GM21619 (cell line): ENCODE measurements at regions not wholly inside any gene's neighbourhood (a gene's known extent, or its start where the extent isn't known, plus 50 kb on each side); places are given as distances from the start of the nearest gene placed in this dataset.

ENCODE experiments used
- ATAC-seq: cut with Tn5 transposase; IDR thresholded peaks from one replicate; pipeline ENCODE4 v1.9.1; 2021; ENCODE audit not compliant: unreplicated experiment

GRCh38 chr10:70939441-70940003 lies 51.2 kb upstream of the PCBD1 start:
- no peak for ATAC-seq

DNA sequence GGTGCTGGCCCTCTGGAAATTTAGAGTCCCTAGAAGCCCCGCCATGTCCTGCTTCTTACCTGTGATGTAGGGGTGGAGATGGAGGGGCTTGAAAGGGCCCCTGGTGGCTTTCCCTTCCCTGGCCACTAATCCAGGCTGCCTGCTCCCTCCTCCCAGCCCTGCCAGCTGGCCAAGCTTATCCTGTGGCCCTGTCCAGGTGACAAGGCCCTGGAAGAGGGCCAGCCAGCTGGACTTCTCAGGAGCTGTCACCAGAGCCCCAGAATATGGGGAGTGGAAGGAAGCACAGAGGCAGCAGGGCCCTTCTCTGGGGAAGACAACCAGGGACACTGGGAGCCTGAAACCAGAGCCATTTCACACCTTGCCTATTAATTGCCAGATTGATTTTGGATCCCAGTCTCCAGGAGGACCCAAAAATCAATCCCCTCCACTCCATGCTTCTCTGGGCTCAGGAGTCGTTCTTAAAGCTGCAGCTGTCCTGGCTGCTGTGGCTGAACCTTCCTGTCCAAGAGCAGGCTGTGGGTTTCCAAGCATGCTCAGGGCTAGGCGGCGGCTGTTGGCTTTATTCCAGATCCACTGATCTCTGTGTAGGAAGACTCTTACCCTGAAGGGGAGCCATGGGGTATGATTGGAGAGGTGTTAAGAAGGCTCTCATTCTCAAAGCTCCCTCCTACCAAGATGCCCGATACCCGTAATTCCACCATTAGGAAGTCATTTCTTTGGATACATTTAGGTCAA lies 52.6 kb upstream of the PCBD1 start:
- ATAC-seq: no peak

- no peak for ATAC-seq
These were observed 53.8 kb upstream of the PCBD1 start for GRCh38 chr10:70942125-70942524.

- no peak for ATAC-seq
These were observed 54.4 kb upstream of the PCBD1 start for GRCh38 chr10:70942725-70943124.

DNA sequence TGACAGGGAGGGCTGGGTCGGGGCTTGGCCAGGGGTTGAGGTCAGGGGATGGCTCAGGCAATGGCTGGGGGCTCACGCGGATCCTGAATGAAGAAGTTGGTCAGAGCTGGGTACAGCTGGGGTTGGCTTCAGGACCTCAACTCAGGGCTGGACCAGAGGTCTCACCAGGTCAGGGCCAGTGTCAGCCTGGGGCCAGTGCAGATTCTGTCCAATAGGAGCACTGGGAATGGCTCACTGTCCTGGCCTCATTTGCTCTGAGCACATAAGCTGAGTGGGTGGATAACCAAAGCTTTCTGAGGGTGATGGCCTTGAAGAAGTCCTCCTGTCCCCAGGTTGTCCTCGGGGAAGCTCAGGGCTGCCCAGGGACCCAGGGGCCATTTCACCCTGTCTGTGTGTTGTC lies 54.9 kb upstream of the PCBD1 start:
- no peak for ATAC-seq

DNA sequence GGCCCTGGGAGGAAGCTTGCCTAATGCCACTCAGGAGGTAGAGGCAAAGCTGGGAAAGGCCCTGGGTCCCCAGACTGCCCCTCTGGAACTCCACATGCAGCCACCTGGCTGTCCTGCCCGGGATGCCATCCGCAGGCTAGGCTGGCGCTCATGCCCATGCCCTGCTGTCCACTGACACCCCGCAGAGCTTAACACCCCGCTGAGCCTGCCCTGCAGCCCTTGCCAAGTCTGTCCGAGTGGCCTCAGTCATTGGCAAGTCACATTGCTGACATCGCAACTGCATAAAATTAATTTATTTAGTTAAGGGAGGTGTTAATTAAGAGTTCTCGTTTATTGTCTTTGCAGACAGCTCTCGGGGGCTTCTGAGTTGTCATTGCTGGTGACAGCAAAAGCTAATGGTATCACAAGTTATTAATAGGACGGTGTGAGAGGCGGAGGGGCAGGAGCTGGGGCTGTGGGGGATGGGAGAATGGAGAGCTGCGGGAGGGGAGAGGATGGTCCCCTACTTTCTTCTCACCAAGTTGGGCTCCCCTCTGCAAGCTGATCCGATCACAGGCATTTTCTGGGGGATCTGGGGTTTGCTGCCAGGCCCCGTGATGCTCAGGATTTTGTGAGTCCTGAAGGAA lies 55.6 kb upstream of the PCBD1 start:
- ATAC-seq: no peak

DNA sequence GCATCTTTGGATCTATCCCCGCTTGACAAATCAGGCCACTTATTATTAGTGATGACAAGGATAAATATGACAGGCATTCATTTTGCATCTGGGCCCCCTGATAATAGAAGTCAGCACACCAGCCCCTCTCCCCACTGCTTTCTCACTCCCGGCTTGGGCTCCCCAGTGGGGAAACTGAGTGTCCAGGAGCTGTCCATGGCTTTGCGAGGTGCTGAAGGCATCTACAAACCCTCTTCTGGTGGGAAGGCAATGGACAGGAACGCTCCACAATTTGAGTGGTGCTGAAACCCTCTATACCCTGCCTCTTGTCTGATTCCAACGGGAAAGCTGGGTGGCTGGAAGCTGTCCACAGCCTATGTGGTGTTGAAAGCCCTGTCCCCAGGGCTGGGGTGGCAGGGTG lies 61.7 kb upstream of the PCBD1 start:
- no peak for ATAC-seq

DNA sequence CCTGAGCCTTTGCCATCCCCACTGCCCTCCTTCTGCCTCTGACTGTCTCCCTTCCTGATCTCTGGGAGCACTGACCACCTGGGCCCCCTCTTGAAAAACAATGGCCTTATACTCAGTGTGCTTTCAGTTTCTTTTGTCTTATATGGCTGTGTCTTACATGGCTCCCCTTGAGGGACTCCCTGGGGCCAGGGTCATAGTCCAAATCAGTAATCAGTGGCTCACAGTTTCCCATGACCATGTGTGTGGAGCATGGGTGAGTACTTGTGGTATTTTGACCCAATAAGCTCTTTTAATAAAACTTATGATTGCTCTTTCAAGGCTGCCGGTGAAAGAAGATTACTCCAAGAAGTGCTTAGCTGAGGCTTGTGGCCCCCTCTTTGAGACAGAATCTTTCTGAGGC lies 62.4 kb upstream of the PCBD1 start:
- ATAC-seq: no peak

DNA sequence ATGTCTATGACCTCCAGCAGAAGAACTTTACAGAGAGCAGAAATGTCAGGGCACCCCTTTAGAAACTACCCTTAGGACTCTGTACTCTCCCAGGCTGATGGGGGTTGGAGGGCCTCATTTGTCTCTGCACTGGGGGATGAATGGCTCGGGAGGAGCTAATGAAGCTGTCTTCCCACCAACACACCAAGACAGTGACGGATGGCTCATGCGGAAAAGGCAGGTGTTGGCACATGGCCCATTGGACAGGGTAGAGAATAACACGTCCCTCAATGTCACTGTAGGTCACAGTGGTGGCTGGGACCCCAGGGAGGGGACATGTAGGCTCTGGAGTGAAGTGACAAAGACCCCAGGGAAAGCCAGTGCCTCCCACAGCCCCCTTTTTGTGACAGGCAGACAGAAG lies 64.0 kb upstream of the PCBD1 start:
- ATAC-seq: no peak

DNA sequence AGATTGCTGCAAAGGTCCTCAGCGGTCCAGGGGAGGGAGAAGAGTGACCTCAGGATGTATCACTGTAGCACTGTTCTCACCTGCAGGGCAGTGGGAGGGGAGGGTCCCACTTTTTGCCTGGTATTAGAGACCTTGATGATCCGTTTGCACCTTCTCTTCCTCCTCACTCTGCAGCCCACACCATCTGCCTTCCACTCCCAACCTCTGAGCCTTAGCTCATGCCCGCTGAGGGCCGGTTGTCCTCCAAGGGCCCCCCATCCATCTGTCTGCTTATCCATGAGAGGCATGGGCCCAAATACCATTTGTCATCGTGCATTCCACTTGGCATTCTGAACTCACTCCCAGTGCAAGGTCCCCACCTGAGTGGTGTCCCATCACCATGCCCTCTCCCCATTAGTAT lies 64.6 kb upstream of the PCBD1 start:
- ATAC-seq: no peak

DNA sequence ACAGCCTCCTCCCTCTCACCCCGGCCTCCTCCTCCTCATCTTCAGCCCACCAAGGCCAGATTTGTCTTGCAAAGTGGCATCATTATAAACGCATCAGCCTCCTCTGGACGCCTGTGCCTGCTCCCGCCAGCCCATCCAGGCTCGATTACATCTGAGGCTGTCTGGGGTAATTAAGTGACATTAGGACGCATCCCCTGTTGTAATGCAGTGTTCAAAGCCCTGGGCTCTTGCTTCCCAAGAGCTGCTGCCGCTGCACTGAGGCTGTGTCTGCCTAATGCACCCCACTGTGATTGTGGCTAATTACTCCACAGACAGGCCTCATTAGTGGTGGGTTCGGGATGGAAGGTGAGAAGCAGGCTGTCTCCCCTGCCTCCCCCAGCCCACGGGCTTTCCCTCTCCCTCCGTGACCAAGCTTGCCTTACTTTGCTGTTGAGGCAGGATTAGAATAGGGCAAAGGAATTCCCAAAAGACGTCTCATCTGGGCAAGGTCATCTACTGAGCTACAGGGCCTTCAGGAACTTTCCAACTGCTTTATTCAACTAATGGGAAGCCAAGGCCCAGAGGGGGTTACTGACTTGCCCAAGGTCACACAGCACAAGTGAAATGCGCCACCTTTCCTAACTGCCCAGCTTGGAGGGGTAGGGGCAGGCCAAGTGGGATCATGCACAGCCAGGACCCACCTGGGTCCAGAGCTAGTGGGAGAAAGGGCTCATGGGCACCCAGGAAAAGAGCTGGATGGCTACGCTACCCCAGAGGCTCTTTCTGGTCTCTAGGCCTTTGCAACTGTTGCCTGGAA lies 66.2 kb upstream of the PCBD1 start:
- ATAC-seq: no peak

- no peak for ATAC-seq
These were observed 67.8 kb upstream of the PCBD1 start for GRCh38 chr10:70956029-70956759.

DNA sequence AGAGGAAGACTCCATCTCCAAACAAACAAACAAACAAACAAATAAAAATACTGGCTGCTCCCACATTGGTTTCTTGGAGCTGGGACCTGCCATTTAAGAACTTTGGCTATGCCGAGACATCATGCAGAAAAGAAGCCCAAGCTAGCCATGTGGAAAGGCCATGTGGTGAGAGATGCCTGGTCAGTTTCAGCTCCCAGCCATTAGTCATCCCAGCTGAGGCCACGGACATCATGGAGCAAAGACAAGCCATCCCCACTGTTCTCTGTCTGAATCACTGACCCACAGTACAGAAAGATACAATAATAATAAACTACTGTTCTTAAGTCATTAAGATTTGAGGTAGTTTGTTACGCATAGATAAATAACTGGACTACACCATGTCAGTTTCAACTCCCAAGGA lies 70.0 kb upstream of the PCBD1 start:
- ATAC-seq: no peak

DNA sequence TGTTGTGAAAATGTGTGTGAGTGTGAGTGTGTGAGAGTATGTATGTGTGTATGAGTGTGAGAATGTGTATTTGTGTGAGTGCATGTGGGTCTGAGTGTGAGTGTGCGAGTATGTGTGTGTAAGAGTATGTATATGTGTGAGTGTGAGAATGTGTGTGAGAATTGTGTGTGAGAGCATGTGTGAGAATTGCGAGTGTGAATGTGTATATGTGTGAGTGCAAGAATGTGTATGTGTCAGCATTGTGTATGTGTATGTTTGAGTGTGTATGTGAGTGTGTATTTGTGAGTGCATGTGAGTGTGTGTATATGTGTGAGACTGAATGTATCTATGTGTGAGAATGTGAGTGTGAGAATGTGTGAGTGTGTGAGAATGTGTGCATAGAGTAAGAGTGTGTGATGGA lies 72.0 kb upstream of the PCBD1 start:
- ATAC-seq: no peak

DNA sequence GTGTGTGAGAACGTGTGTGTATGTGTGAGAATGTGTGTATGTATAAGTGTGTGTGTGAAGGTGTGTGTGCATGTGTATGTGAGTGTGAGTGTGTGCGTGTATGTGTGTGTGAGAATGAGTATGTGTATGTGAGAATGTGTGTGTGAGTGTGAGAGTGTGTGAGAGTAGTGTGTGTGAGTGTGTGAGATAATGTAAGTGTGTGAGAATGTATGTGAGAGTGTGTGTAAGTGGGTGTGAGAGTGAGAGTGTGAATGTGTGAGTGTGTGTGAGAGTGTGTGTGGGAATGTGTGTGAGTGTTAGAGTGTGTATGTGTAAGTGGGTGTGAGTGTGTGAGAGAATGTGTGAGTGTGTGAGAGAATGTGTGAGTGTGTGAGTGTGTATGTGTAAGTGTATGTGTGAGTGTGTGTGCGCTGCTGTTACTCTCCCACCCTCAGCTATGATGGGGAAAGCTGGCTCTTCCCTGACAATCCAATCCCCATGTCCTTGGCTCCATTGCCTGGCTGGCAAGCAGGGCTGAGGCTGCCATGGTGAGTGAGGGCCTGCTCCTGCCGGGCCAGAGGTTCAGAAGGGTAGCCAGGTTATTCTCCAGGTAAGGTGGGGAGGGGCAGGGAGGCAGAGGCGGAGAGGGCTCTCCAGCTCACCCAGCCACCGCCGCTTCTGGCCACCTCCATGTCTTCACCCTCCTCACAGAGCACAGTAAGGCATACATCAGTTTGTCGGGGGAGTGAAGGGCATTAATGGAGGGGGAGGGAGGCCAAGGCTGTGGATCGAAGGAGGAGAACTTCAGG lies 72.6 kb upstream of the PCBD1 start:
- no peak for ATAC-seq

DNA sequence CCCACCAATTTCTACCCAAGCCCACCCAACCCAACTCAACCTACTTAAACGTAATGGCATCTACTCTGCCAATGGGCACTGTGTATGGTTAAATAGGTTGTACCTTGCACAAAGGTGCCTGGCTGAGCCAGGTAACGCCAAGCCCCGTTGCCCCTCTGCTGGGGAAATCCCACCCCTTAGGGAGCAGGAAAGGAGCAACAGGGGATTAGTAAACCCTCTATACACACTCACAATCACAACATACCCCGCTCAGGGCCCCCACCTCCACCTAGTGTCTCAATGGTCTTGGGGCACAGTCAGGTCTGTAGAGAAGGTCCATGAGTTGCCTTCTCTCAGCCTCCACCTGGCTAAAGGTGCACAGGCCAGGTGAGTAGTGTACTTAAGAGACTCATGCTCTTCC lies 74.3 kb upstream of the PCBD1 start:
- ATAC-seq: no peak

GRCh38 chr10:70963271-70963670 lies 74.9 kb upstream of the PCBD1 start:
- ATAC-seq: no peak

DNA sequence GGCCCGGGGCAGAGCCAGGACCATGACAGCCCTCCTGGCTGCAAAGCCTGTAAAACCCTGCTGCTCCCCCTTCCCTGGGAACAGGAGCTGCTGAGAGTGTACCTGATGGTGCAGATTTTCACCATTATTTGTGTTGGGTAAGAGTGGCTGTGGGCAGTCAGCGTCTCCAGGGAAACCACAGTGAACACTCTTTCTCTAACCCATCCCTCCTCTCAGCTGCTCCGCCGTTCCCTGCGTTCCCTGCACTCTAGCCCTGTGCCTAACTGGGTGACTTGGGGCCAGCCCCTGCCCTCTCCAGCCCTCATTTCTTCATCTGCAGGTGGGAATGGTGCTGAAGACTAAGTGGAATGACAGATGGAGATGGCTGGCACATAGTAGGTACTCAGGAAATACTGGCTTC lies 75.9 kb upstream of the PCBD1 start:
- ATAC-seq: no peak

GRCh38 chr10:70964881-70965280 lies 76.5 kb upstream of the PCBD1 start:
- ATAC-seq: no peak

DNA sequence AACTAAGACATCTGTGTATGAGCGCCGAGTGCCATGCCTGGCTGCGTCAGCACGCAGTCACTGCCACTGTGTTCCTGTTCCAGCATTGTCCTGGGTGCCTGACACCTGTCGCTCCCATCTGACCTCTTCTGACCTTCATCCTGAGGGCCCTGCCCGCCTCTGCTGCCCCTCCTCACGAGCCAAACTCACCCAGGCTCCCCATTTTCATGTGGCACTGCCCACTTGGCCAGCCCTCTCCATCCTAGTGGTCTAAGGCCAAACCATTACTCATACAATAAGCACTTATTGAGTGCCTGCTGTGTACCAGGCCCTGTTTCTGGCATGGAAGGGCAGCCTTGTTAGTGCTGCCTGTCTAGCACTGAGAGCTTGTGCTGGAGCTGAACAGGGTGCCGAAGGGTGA lies 77.2 kb upstream of the PCBD1 start:
- no peak for ATAC-seq
